CD4-positive, alpha-beta memory T cell (primary cell): ENCODE measurements at regions not wholly inside any gene's neighbourhood (a gene's known extent, or its start where the extent isn't known, plus 50 kb on each side); places are given as distances from the start of the nearest gene placed in this dataset.

ENCODE experiments used
- CTCF ChIA-PET: fragments of 350-600 bp; sonication (Branson Sonifier 250); formaldehyde crosslinking; loops from one replicate; lab custom pipeline; 2021; ENCODE audit warnings: inconsistent platforms; ENCODE audit not compliant: partially characterized antibody; lab: Charles Lee
- POLR2A ChIA-PET: fragments of 350-600 bp; sonication (Branson Sonifier 250); formaldehyde crosslinking; loops from one replicate; lab custom pipeline; 2021; ENCODE audit not compliant: partially characterized antibody; lab: Charles Lee
- DNase-seq, 5 donors: peaks; one replicate each; pipeline versions ENCODE4 v3.0.0 to v3.0.0-alpha.2; 2020 to 2022; ENCODE audit warnings: mixed read lengths in 1 of 5
- H3K27ac ChIP-seq: one replicate; pipeline ENCODE4 v1.7.0; 2013; ENCODE audit warnings: low read depth, low read length
- H3K27me3 ChIP-seq: 2 replicates; pipeline ENCODE4 v1.7.0; 2013; ENCODE audit warnings: mild to moderate bottlenecking, low read length, moderate library complexity; ENCODE audit not compliant: insufficient read depth
- H3K36me3 ChIP-seq: 2 replicates; pipeline ENCODE4 v1.7.0; 2013; ENCODE audit warnings: mild to moderate bottlenecking, low read length, moderate library complexity; ENCODE audit not compliant: insufficient read depth
- H3K4me1 ChIP-seq: 2 replicates; pipeline ENCODE4 v1.7.0; 2013; ENCODE audit warnings: mild to moderate bottlenecking, low read length, moderate library complexity; ENCODE audit not compliant: insufficient read depth
- H3K4me3 ChIP-seq, 2 donors: one replicate each; pipeline ENCODE4 v1.7.0; 2013; ENCODE audit warnings: low read length in 2 of 2, mild to moderate bottlenecking in 1 of 2
- H3K9me3 ChIP-seq, 2 donors: one replicate each; pipeline ENCODE4 v1.7.0; 2013; ENCODE audit warnings: low read length in 2 of 2, control low read depth in 1 of 2; ENCODE audit not compliant: control insufficient read depth in 1 of 2
- H3K27ac Mint-ChIP-seq, 7 donors: one replicate each; pipeline ENCODE4 v1.8.0; 2020 to 2021; ENCODE audit warnings: mixed read lengths in 7 of 7, mild to moderate bottlenecking in 6 of 7, inconsistent platforms in 3 of 7, moderate library complexity in 3 of 7
- H3K27me3 Mint-ChIP-seq, 2 donors: one replicate each; pipeline ENCODE4 v1.8.0; 2020 to 2021; ENCODE audit warnings: mixed read lengths in 2 of 2
- H3K36me3 Mint-ChIP-seq, 2 donors: one replicate each; pipeline ENCODE4 v1.8.0; 2020 to 2021; ENCODE audit warnings: mixed read lengths in 2 of 2, inconsistent platforms in 1 of 2, mild to moderate bottlenecking in 1 of 2
- H3K4me1 Mint-ChIP-seq, 4 donors: one replicate each; pipeline ENCODE4 v1.8.0; 2020 to 2021; ENCODE audit warnings: mixed read lengths in 4 of 4, mild to moderate bottlenecking in 1 of 4
- H3K4me3 Mint-ChIP-seq, 8 donors: one replicate each; pipeline ENCODE4 v1.8.0; 2020 to 2021; ENCODE audit warnings: mixed read lengths in 8 of 8, mild to moderate bottlenecking in 7 of 8, moderate library complexity in 6 of 8, inconsistent platforms in 3 of 8
- H3K9me3 Mint-ChIP-seq, 8 donors: one replicate each; pipeline ENCODE4 v1.8.0; 2020 to 2021; ENCODE audit warnings: mixed read lengths in 8 of 8, mild to moderate bottlenecking in 5 of 8, inconsistent platforms in 3 of 8, moderate library complexity in 1 of 8
- intact Hi-C: fragments of 100-400 bp; cut with micrococcal nuclease; formaldehyde crosslinking; loops from one replicate; pipeline ENCODE4 v1.15.1; 2023

DNA sequence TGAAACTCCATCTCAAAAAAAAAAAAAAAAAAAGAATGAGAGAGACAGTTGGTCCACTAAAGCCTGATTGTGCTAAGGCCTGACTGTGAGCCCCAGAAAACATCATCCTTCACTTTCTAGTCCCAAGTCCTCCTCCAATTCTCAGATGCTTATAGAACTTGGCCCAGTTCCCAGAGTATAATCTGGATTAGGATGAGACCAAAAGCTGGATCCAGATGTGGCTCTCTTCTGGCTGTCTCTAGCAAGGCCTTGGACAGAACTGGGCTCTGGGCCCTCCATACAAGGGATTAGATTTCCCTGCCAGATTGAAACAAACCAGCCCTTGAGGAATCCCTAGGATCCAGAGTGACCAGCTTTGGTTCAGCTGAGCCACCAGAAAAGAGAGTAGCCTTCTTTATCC lies 98.4 kb upstream of the ZNF366 start:
- no peaks in the 10 kb centered on the region for H3K36me3 ChIP-seq
- Mint-ChIP-seq H3K4me1 (no peaks in the 10 kb centered on the region), H3K27me3 (peaks cover 4 to 6% of the 10 kb centered on the region in 2 donors), H3K36me3 (no peaks in the 10 kb centered on the region), H3K27ac (no peak overlapping the region), H3K4me3 (no peak overlapping the region), H3K9me3 (no peaks in the 10 kb centered on the region)
- H3K4me3 ChIP-seq, result no peak overlapping the region
- POLR2A ChIA-PET, result no interaction called here
- DNase-seq, result no peak
- no peaks in the 10 kb centered on the region for H3K27me3 ChIP-seq
- intact Hi-C loops, result no loop called here
- no peak overlapping the region for H3K27ac ChIP-seq
- H3K4me1 ChIP-seq, result no peaks in the 10 kb centered on the region
- H3K9me3 ChIP-seq, result no peaks in the 10 kb centered on the region
- CTCF ChIA-PET, result no interaction called here

DNA sequence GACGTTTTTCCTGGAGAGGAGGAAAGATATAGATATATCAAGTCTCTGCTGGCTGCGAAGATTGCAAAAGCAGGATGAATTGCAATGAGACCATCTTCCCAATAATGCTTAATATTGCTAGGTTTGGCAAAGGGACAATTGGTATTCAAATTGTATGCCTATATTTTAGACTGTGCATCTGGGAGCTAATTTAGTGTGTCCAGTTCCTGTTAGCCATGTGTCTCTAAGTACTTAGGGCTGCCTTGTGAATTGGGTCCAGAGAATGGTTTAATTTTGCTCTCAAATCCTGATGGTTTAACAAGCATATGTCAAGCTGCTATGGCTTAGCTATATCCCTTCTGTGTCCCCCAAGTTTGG lies 97.6 kb upstream of the ZNF366 start:
- H3K27ac Mint-ChIP-seq, result no peak overlapping the region
- no peak overlapping the region for H3K4me3 Mint-ChIP-seq
- no peaks in the 10 kb centered on the region for H3K4me1 ChIP-seq
- H3K9me3 ChIP-seq, result no peaks in the 10 kb centered on the region
- ChIA-PET CTCF (interaction anchor here (0.6 kb wide), 1 partner anchor 479 kb away, joined by 3 read pairs; no protein-coding TSS in a partner anchor), POLR2A (no interaction called here)
- no peak overlapping the region for H3K27ac ChIP-seq
- no peaks in the 10 kb centered on the region for H3K36me3 Mint-ChIP-seq
- H3K9me3 Mint-ChIP-seq, result no peaks in the 10 kb centered on the region
- intact Hi-C loops, result no loop called here
- no peaks in the 10 kb centered on the region for H3K36me3 ChIP-seq
- H3K27me3 Mint-ChIP-seq, result peaks cover 4 to 6% of the 10 kb centered on the region in 2 donors
- no peaks in the 10 kb centered on the region for H3K4me1 Mint-ChIP-seq
- no peak overlapping the region for H3K4me3 ChIP-seq
- no peak for DNase-seq
- no peaks in the 10 kb centered on the region for H3K27me3 ChIP-seq

DNA sequence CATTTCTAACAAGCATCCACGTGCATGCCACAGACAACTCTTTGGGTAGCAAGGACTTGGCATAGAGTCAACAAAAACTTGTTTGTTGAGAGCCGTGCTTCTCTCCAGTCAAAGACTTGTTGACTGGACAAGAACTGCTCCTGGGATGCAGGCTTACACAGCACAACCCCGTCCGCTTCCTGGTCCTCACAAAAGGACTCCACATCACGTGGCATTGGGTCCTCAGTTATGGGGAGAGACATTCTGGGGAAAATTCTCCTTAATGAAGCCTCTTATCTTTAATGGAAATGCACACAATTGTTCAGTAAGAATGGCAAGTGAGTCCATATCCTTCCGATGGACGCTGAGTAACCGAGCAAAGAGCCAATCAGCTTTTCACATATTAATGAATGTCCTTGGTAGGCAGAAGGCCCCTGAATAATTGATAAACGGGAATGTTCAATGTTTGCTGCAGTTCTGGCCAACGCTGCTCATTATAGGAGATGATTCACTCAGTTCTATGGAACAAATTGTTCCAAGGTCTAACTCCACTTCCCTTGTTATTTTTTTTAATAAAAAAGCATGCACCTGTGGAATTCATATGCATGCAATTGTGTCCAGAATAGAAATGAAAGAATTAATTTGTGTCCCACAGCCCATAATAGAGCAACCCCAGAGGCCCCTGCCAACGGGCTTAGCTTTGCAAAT lies 97.0 kb upstream of the ZNF366 start:
- no peaks in the 10 kb centered on the region for H3K36me3 Mint-ChIP-seq
- H3K4me3 Mint-ChIP-seq, result no peak overlapping the region
- no peak for DNase-seq
- ChIA-PET POLR2A (no interaction called here), CTCF (interaction anchor here (0.6 kb wide), 1 partner anchor 480 kb away, joined by 3 read pairs; no protein-coding TSS in a partner anchor)
- intact Hi-C loops, result no loop called here
- Histone ChIP-seq H3K4me1 (no peaks in the 10 kb centered on the region), H3K4me3 (no peak overlapping the region), H3K27me3 (no peaks in the 10 kb centered on the region), H3K36me3 (no peaks in the 10 kb centered on the region), H3K27ac (no peak overlapping the region), H3K9me3 (no peaks in the 10 kb centered on the region)
- no peaks in the 10 kb centered on the region for H3K9me3 Mint-ChIP-seq
- H3K27ac Mint-ChIP-seq, result no peak overlapping the region
- peaks cover 4 to 6% of the 10 kb centered on the region in 2 donors for H3K27me3 Mint-ChIP-seq
- no peaks in the 10 kb centered on the region for H3K4me1 Mint-ChIP-seq

DNA sequence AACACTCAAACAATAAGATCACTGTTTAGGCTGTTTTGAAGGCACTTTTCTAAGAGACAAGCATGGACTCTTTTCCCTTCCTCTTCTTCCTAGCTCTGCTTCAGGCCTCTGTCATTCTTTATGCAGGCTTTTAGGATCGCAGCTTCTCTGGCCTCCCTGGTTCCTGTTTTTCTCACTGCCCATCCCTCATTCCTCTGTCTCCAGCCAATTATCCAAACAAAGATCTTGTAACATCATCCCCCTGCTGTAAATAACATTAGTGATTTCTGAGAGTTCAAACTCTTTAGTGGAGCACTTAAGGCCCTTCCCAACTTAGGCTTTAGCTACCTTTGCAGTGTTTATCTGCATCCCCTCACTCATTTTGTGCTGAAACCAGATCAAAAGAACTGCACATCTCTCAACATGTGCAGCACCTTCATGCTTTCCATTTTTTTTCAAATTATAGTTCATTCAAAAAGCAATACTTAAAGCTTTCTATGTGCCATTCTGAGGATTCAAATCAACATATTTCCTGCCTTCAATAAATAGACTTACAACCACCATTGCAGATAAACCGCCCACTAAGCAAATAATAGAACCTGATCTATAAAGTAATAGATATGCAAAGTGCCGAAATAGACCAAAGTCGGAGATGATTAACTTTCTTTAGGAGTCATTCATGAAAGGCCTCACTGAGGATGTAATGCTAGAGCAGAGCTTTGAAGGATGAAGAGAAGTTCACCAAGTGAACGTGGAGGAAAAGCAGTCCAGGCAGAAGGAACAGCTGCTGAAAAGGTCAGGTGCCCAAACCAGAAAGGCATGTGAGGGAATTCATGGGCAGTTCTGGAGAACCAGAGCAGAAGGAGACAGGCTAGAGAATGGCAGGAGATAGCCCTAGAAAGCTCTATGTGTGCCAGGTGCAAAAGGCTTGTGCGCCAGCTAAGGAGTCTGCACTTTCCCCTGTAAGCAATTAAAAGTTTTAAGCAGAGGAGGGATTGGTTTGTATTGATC lies 95.8 kb upstream of the ZNF366 start:
- Mint-ChIP-seq H3K36me3 (no peaks in the 10 kb centered on the region), H3K9me3 (peaks cover 0 to 4% (median 0%) of the 10 kb centered on the region in 8 donors), H3K27ac (no peak overlapping the region), H3K27me3 (peaks cover 4 to 6% of the 10 kb centered on the region in 2 donors), H3K4me1 (no peaks in the 10 kb centered on the region), H3K4me3 (no peak overlapping the region)
- POLR2A ChIA-PET, result no interaction called here
- intact Hi-C loops, result no loop called here
- Histone ChIP-seq H3K4me3 (no peak overlapping the region), H3K27me3 (no peaks in the 10 kb centered on the region), H3K27ac (no peak overlapping the region), H3K36me3 (no peaks in the 10 kb centered on the region), H3K9me3 (no peaks in the 10 kb centered on the region), H3K4me1 (no peaks in the 10 kb centered on the region)
- CTCF ChIA-PET, result interaction anchor here (1.0 kb wide), 1 partner anchor 8 kb away, joined by 5 read pairs; no protein-coding TSS in a partner anchor
- DNase-seq, result no peak

DNA sequence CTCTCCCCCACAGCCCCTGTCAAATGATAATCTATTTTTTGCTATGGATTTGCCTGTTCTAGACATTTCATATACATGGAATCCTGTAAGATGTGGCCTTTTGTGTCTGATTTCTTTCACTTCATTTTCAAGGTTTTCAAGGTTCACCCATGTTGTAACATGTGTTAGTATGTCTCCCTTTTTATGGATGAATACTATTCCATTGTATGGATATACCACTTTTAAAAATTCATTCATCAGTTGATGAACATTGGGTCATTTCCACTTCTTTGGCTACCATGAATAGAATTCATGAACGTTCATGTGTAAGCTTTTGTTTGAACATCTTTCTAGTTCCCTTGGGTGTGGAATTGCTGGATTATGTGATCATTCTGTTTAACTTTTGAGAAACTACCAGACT lies 94.7 kb upstream of the ZNF366 start:
- Histone ChIP-seq H3K27me3 (no peaks in the 10 kb centered on the region), H3K36me3 (no peaks in the 10 kb centered on the region), H3K4me3 (no peak overlapping the region), H3K4me1 (no peaks in the 10 kb centered on the region), H3K9me3 (no peaks in the 10 kb centered on the region), H3K27ac (no peak overlapping the region)
- CTCF ChIA-PET, result interaction anchor here (2.1 kb wide), 1 partner anchor 9 kb away, joined by 6 read pairs; no protein-coding TSS in a partner anchor
- Mint-ChIP-seq H3K27me3 (peaks cover 4 to 6% of the 10 kb centered on the region in 2 donors), H3K36me3 (no peaks in the 10 kb centered on the region), H3K4me1 (no peaks in the 10 kb centered on the region), H3K27ac (no peak overlapping the region), H3K4me3 (no peak overlapping the region), H3K9me3 (peaks cover 0 to 4% (median 0%) of the 10 kb centered on the region in 8 donors)
- DNase-seq, result no peak
- POLR2A ChIA-PET, result no interaction called here
- intact Hi-C loops, result no loop called here

DNA sequence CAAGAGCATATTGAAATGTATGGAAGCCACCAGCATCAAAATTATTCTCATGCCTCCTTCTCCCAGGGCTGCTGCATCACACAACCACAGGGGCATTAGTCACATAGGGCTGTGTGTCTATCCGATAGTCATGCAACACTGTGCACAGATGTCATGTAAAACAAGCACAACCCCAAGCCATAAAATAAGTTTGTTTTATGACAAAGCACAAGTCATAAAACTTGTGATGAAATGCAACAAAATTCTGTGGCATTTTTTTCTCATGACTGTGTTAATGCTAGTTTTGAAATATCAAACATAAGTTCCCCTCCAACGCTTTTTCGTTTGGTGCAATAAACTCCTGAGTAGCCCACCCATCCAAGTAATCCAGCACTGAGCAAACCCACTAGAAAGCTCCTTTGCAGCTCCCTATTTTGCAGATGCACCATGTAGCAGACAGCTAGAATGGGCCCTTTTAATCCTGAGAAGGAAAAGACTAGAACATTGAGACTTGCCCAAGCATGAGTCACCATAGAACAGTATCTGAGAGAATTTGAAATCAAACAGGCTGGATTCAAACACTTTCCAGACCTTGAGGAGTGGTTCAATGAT lies 93.3 kb upstream of the ZNF366 start:
- Histone ChIP-seq H3K27me3 (no peaks in the 10 kb centered on the region), H3K36me3 (no peaks in the 10 kb centered on the region), H3K27ac (no peak overlapping the region), H3K4me1 (no peaks in the 10 kb centered on the region), H3K4me3 (no peak overlapping the region), H3K9me3 (no peaks in the 10 kb centered on the region)
- DNase-seq, result no peak
- CTCF ChIA-PET, result interaction anchor here (2.1 kb wide), 1 partner anchor 11 kb away, joined by 6 read pairs; no protein-coding TSS in a partner anchor
- intact Hi-C loops, result no loop called here
- POLR2A ChIA-PET, result no interaction called here
- H3K27me3 Mint-ChIP-seq, result no peaks in the 10 kb centered on the region
- H3K9me3 Mint-ChIP-seq, result peaks cover 0 to 4% (median 0%) of the 10 kb centered on the region in 8 donors
- H3K36me3 Mint-ChIP-seq, result no peaks in the 10 kb centered on the region
- H3K4me3 Mint-ChIP-seq, result no peak overlapping the region
- H3K4me1 Mint-ChIP-seq, result no peaks in the 10 kb centered on the region
- no peak overlapping the region for H3K27ac Mint-ChIP-seq
